ENCODE measurements at regions not wholly inside any gene's neighbourhood (a gene's known extent, or its start where the extent isn't known, plus 50 kb on each side); places are given as distances from the start of the nearest gene placed in this dataset.

GRCh38 chr15:96549136-96549535 is 218.6 kb downstream of the NR2F2 start:
- Histone ChIP-seq H3K4me3 (ENCODE audit: low read depth, low read length) (no peak overlapping the region), H3K9me3 (ENCODE audit: control insufficient read depth, insufficient read depth, low read depth, low read length) (no peaks in the 10 kb centered on the region), H3K36me3 (ENCODE audit: control insufficient read depth in 2 of 2, insufficient read depth in 1 of 2, low read length in 2 of 2) (no peaks in the 10 kb centered on the region), H3K27ac (ENCODE audit: extremely low read depth, low read depth, low read length) (no peak overlapping the region), H3K4me1 (ENCODE audit: control insufficient read depth, insufficient read depth, low read length) (0 out of 2 replicates have a peak, but pooled peaks cover 2% of the 10 kb centered on the region)
- POLR2A ChIA-PET = no interaction called here
- CTCF ChIA-PET = interaction anchor here (0.6 kb wide), 1 partner anchor 343 kb away, joined by 3 read pairs; no protein-coding TSS in a partner anchor
- TF ChIP-seq ZNF501 (tag by site-specific recombination; IDR thresholded peaks at IDR 0.05) (no peak), PRDM6 (tag by site-specific recombination; IDR thresholded peaks at IDR 0.05) (peak; percentile 47; the same call in 1 of the 2 replicates), ZSCAN5A (tag by site-specific recombination; IDR thresholded peaks at IDR 0.05) (no peak)

- Histone ChIP-seq H3K36me3 (ENCODE audit: control insufficient read depth in 2 of 2, insufficient read depth in 1 of 2, low read length in 2 of 2) (no peaks in the 10 kb centered on the region), H3K4me1 (ENCODE audit: control insufficient read depth, insufficient read depth, low read length) (0 out of 2 replicates have a peak, but pooled peaks cover 2% of the 10 kb centered on the region), H3K9me3 (ENCODE audit: control insufficient read depth, insufficient read depth, low read depth, low read length) (no peaks in the 10 kb centered on the region), H3K4me3 (ENCODE audit: low read depth, low read length) (no peak overlapping the region), H3K27ac (ENCODE audit: extremely low read depth, low read depth, low read length) (no peak overlapping the region)
- no peak for TF ChIP-seq ZNF184 (tag by site-specific recombination; IDR thresholded peaks at IDR 0.05)
- TF ChIP-seq ZNF426 (tag by site-specific recombination; IDR thresholded peaks at IDR 0.05) = no peak
- TF ChIP-seq ZNF416 (tag by site-specific recombination; IDR thresholded peaks at IDR 0.05) = no peak
- TF ChIP-seq TSHZ1 (tag by site-specific recombination; IDR thresholded peaks at IDR 0.05; ENCODE audit: borderline replicate concordance) = no peak
- no peak for TF ChIP-seq SP3 (tag by site-specific recombination; IDR thresholded peaks at IDR 0.05)
- TF ChIP-seq HOXD13 (CRISPR knock-in tag; IDR thresholded peaks at IDR 0.05; ENCODE audit: borderline replicate concordance) = no peak
- no peak for TF ChIP-seq ZBTB44 (tag by site-specific recombination; IDR thresholded peaks at IDR 0.05)
- no peak for TF ChIP-seq ZNF596 (tag by site-specific recombination; IDR thresholded peaks at IDR 0.05)
- no peak for TF ChIP-seq ZNF174 (tag by site-specific recombination; IDR thresholded peaks at IDR 0.05)
- TF ChIP-seq ZNF341 (tag by site-specific recombination; IDR thresholded peaks at IDR 0.05; ENCODE audit: low read depth) = no peak
- TF ChIP-seq ZNF2 (tag by site-specific recombination; IDR thresholded peaks at IDR 0.05) = no peak
- no peak for TF ChIP-seq ZNF692 (tag by site-specific recombination; IDR thresholded peaks at IDR 0.05)
- ChIA-PET POLR2A (no interaction called here), CTCF (no interaction called here)
Observed at GRCh38 chr15:96551196-96551595, 220.7 kb downstream of the NR2F2 start.

Data from HEK293 (cell line).